Neural cell (in vitro differentiated cells): ENCODE measurements at regions not wholly inside any gene's neighbourhood (a gene's known extent, or its start where the extent isn't known, plus 50 kb on each side); places are given as distances from the start of the nearest gene placed in this dataset.

Source experiments
- H2AFZ ChIP-seq: fragments of 200-600, 300-800 bp; sonication (generic), shearing (Covaris generic); 2 replicates; pipeline ENCODE4 v1.6.0; 2014; ENCODE audit warnings: low read depth, mild to moderate bottlenecking, antibody characterized with exemption, low read length, moderate library complexity
- H3F3A ChIP-seq: fragments of 200-600 bp; shearing (Covaris generic); 2 replicates; pipeline ENCODE4 v1.6.1; 2016; ENCODE audit warnings: mild to moderate bottlenecking, moderate library complexity, mixed read lengths, antibody characterized with exemption, low read length; ENCODE audit not compliant: insufficient read depth, poor library complexity, severe bottlenecking
- H3K27ac ChIP-seq: fragments of 200-600, 300-800 bp; sonication (generic), shearing (Covaris generic); 2 replicates; pipeline ENCODE4 v1.5.1; 2014; ENCODE audit warnings: mild to moderate bottlenecking, low read length, moderate library complexity
- H3K27me3 ChIP-seq: fragments of 300-800, 200-600 bp; sonication (generic), shearing (Covaris generic); 2 replicates; pipeline ENCODE4 v1.6.0; 2014; ENCODE audit warnings: mild to moderate bottlenecking, low read depth, low read length, moderate library complexity; ENCODE audit not compliant: insufficient read depth
- H3K36me3 ChIP-seq: fragments of 300-800, 200-600 bp; sonication (generic), shearing (Covaris generic); 2 replicates; pipeline ENCODE4 v1.5.1; 2014; ENCODE audit warnings: mild to moderate bottlenecking, antibody characterized with exemption, low read length, moderate library complexity; ENCODE audit not compliant: insufficient read depth
- H3K4me2 ChIP-seq: fragments of 300-800, 200-600 bp; sonication (generic), shearing (Covaris generic); 2 replicates; pipeline ENCODE4 v1.6.0; 2014; ENCODE audit warnings: mild to moderate bottlenecking, low read length
- H3K4me3 ChIP-seq: fragments of 300-800, 200-600 bp; sonication (generic), shearing (Covaris generic); 2 replicates; pipeline ENCODE4 v1.5.1; 2014; ENCODE audit warnings: mild to moderate bottlenecking, low read length, moderate library complexity
- H3K79me2 ChIP-seq: fragments of 200-600 bp; shearing (Covaris generic); replicated peaks from 2 replicates; pipeline ENCODE4 v1.6.0; 2014; ENCODE audit warnings: mild to moderate bottlenecking, low read length, moderate library complexity; ENCODE audit not compliant: insufficient read depth
- H3K9ac ChIP-seq: fragments of 300-800, 200-600 bp; sonication (generic), shearing (Covaris generic); 2 replicates; pipeline ENCODE4 v1.6.1; 2016; ENCODE audit warnings: mild to moderate bottlenecking, low read length, mixed read lengths
- H3K9me2 ChIP-seq: fragments of 200-600 bp; shearing (Covaris generic); 2 replicates; pipeline ENCODE4 v1.6.1; 2016; ENCODE audit warnings: mild to moderate bottlenecking, low read length, mixed read lengths; ENCODE audit not compliant: insufficient read depth
- H3K9me3 ChIP-seq: fragments of 200-600, 300-800 bp; sonication (generic), shearing (Covaris generic); 2 replicates; pipeline ENCODE4 v1.6.1; 2016; ENCODE audit warnings: mild to moderate bottlenecking, mixed run types, low read length, moderate library complexity, mixed read lengths
- H4K20me1 ChIP-seq: fragments of 200-600 bp; shearing (Covaris generic); 2 replicates; pipeline ENCODE4 v1.6.1; 2016; ENCODE audit warnings: mild to moderate bottlenecking, mixed run types; ENCODE audit not compliant: insufficient read depth
- EP300 ChIP-seq: fragments of 450-650 bp; conservative IDR thresholded peaks from 2 replicates; pipeline ENCODE4 v1.6.1; 2014; ENCODE audit warnings: antibody characterized with exemption, mild to moderate bottlenecking, moderate library complexity; ENCODE audit not compliant: poor library complexity, severe bottlenecking
- EZH2 ChIP-seq: fragments of 200-600, 300-800 bp; shearing (Covaris generic), sonication (generic); IDR thresholded peaks from 2 replicates; pipeline ENCODE4 v1.6.1; 2014; ENCODE audit warnings: antibody characterized with exemption, low read length, borderline replicate concordance, mild to moderate bottlenecking; ENCODE audit not compliant: insufficient read depth, poor library complexity, severe bottlenecking
- MXI1 ChIP-seq: fragments of 450-650 bp; conservative IDR thresholded peaks from 2 replicates; pipeline ENCODE4 v1.6.1; 2014; ENCODE audit warnings: antibody characterized with exemption, mild to moderate bottlenecking; ENCODE audit not compliant: poor library complexity, severe bottlenecking
- POLR2AphosphoS5 ChIP-seq: IDR thresholded peaks from 2 replicates; pipeline ENCODE4 v1.6.1; 2012
- RAD21 ChIP-seq: fragments of 450-650 bp; conservative IDR thresholded peaks from 2 replicates; pipeline ENCODE4 v1.6.1; 2014; ENCODE audit warnings: antibody characterized with exemption, mild to moderate bottlenecking, moderate library complexity
- SMC3 ChIP-seq: fragments of 450-650 bp; conservative IDR thresholded peaks from 2 replicates; pipeline ENCODE4 v1.6.1; 2014; ENCODE audit warnings: antibody characterized with exemption, mild to moderate bottlenecking, moderate library complexity; ENCODE audit not compliant: poor library complexity
- TAF1 ChIP-seq: IDR thresholded peaks from 2 replicates; pipeline ENCODE4 v1.6.1; 2012; ENCODE audit warnings: low read depth
- TF ChIP-seq, protein P1 (sequence below): fragments of 450-650 bp; IDR thresholded peaks from 2 replicates; pipeline ENCODE4 v1.5.1; 2014; ENCODE audit warnings: antibody characterized with exemption, mild to moderate bottlenecking, moderate library complexity; ENCODE audit not compliant: poor library complexity, severe bottlenecking
- TF ChIP-seq, protein P2 (sequence below): IDR thresholded peaks from 2 replicates; pipeline ENCODE4 v1.6.1; 2012; ENCODE audit warnings: borderline replicate concordance

DNA sequence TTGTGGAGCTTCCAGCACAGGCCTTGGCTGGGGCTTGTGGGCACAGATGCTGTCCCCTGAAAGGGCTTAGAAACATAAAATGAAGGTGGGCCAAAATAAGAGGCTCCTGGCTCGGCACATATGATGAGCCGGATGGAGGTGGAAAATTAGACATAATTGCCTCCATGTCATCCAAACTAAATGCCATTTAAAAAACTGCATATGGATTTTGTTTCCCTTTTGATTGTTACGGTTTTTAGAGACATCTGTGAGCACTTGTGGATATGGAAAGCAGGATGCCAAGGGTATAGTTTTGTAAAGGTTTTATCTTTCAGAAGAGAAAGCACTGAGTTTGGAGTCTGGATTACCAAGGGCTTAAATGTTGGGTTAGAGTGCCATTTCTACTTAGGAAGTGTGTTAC lies 498.3 kb downstream of the RIT2 start:
- H3F3A ChIP-seq = no peaks in the 10 kb centered on the region
- H3K27me3 ChIP-seq = no peaks in the 10 kb centered on the region
- no peak overlapping the region for H3K27ac ChIP-seq
- H3K79me2 ChIP-seq = no peaks in the 10 kb centered on the region
- no peak overlapping the region for H3K4me2 ChIP-seq
- no peak for TF ChIP-seq MXI1
- TF ChIP-seq POLR2AphosphoS5 = no peak
- TF ChIP-seq, protein P1, sequence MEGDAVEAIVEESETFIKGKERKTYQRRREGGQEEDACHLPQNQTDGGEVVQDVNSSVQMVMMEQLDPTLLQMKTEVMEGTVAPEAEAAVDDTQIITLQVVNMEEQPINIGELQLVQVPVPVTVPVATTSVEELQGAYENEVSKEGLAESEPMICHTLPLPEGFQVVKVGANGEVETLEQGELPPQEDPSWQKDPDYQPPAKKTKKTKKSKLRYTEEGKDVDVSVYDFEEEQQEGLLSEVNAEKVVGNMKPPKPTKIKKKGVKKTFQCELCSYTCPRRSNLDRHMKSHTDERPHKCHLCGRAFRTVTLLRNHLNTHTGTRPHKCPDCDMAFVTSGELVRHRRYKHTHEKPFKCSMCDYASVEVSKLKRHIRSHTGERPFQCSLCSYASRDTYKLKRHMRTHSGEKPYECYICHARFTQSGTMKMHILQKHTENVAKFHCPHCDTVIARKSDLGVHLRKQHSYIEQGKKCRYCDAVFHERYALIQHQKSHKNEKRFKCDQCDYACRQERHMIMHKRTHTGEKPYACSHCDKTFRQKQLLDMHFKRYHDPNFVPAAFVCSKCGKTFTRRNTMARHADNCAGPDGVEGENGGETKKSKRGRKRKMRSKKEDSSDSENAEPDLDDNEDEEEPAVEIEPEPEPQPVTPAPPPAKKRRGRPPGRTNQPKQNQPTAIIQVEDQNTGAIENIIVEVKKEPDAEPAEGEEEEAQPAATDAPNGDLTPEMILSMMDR = no peak
- TF ChIP-seq SMC3 = no peak
- TF ChIP-seq, protein P2, sequence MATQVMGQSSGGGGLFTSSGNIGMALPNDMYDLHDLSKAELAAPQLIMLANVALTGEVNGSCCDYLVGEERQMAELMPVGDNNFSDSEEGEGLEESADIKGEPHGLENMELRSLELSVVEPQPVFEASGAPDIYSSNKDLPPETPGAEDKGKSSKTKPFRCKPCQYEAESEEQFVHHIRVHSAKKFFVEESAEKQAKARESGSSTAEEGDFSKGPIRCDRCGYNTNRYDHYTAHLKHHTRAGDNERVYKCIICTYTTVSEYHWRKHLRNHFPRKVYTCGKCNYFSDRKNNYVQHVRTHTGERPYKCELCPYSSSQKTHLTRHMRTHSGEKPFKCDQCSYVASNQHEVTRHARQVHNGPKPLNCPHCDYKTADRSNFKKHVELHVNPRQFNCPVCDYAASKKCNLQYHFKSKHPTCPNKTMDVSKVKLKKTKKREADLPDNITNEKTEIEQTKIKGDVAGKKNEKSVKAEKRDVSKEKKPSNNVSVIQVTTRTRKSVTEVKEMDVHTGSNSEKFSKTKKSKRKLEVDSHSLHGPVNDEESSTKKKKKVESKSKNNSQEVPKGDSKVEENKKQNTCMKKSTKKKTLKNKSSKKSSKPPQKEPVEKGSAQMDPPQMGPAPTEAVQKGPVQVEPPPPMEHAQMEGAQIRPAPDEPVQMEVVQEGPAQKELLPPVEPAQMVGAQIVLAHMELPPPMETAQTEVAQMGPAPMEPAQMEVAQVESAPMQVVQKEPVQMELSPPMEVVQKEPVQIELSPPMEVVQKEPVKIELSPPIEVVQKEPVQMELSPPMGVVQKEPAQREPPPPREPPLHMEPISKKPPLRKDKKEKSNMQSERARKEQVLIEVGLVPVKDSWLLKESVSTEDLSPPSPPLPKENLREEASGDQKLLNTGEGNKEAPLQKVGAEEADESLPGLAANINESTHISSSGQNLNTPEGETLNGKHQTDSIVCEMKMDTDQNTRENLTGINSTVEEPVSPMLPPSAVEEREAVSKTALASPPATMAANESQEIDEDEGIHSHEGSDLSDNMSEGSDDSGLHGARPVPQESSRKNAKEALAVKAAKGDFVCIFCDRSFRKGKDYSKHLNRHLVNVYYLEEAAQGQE = no peak
- TF ChIP-seq EZH2 = no peak
- no peak for TF ChIP-seq TAF1
- H3K9me3 ChIP-seq = no peaks in the 10 kb centered on the region
- no peak overlapping the region for H3K4me3 ChIP-seq
- H2AFZ ChIP-seq = no peak overlapping the region
- H4K20me1 ChIP-seq = no peaks in the 10 kb centered on the region
- H3K36me3 ChIP-seq = no peaks in the 10 kb centered on the region
- no peaks in the 10 kb centered on the region for H3K9me2 ChIP-seq
- no peak overlapping the region for H3K9ac ChIP-seq

DNA sequence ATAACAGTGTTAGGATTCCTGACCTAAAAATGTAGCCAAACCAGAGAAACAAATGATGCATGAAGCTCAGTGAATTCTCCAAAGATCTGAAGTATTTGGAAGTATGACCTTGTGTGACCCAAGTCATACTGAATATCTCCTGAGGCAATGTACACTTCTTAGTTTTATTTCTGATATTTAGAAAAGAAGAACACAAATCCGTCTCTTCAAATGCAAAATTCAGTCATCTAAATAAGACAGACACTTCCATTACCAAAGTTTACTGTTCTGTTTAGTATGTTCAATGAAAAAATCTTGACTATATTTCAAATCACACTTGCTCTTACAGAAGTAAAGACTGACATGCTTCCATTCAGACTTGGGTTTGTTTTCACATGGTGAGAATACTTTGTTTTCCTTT lies 495.7 kb downstream of the RIT2 start:
- Histone ChIP-seq H3K4me2 (no peak overlapping the region), H3K9ac (no peak overlapping the region), H3K4me3 (no peak overlapping the region), H3K27ac (no peak overlapping the region), H4K20me1 (no peaks in the 10 kb centered on the region), H3F3A (no peaks in the 10 kb centered on the region), H2AFZ (no peak overlapping the region), H3K79me2 (no peaks in the 10 kb centered on the region), H3K27me3 (no peaks in the 10 kb centered on the region), H3K9me2 (no peaks in the 10 kb centered on the region), H3K36me3 (no peaks in the 10 kb centered on the region), H3K9me3 (no peaks in the 10 kb centered on the region)
- no peak for TF ChIP-seq POLR2AphosphoS5
- TF ChIP-seq RAD21 = no peak
- no peak for TF ChIP-seq MXI1
- no peak for TF ChIP-seq TAF1
- no peak for TF ChIP-seq SMC3
- TF ChIP-seq, protein P1 = no peak
- TF ChIP-seq, protein P2 = no peak
- TF ChIP-seq EP300 = no peak
- TF ChIP-seq EZH2 = no peak
